GM12878 (cell line): ENCODE measurements at regions not wholly inside any gene's neighbourhood (a gene's known extent, or its start where the extent isn't known, plus 50 kb on each side); places are given as distances from the start of the nearest gene placed in this dataset.

Experiments
- BCLAF1 ChIP-seq: fragments of 450-650 bp; IDR thresholded peaks from 2 replicates; pipeline ENCODE4 v1.6.1; 2017; ENCODE audit warnings: antibody characterized with exemption, mild to moderate bottlenecking, moderate library complexity
- BHLHE40 ChIP-seq, 2 experiments: fragments of 450-650 bp in 1 of 2; IDR thresholded peaks; 2 replicates each; pipeline ENCODE4 v1.6.1; 2011 to 2017; ENCODE audit warnings: low read depth in 2 of 2, borderline replicate concordance in 1 of 2, improper control_type of control experiment in 1 of 2, low read length in 1 of 2, mild to moderate bottlenecking in 1 of 2
- CBFB ChIP-seq: IDR thresholded peaks from 2 replicates; pipeline ENCODE4 v1.6.1; 2016; ENCODE audit warnings: antibody characterized with exemption, low read depth
- CREM ChIP-seq: IDR thresholded peaks from 2 replicates; pipeline ENCODE4 v1.6.1; 2014; ENCODE audit warnings: antibody characterized with exemption, low read depth
- IRF5 ChIP-seq: fragments of 450-650 bp; IDR thresholded peaks from 2 replicates; pipeline ENCODE4 v1.6.1; 2017; ENCODE audit warnings: borderline replicate concordance
- LARP7 ChIP-seq: fragments of 450-650 bp; IDR thresholded peaks from 2 replicates; pipeline ENCODE4 v1.6.1; 2017; ENCODE audit warnings: mild to moderate bottlenecking
- MTA2 ChIP-seq: fragments of 450-650 bp; IDR thresholded peaks from 2 replicates; pipeline ENCODE4 v1.6.1; 2016; ENCODE audit warnings: low read depth, mild to moderate bottlenecking, moderate library complexity
- ZBTB40 ChIP-seq: fragments of 450-650 bp; IDR thresholded peaks from 2 replicates; pipeline ENCODE4 v1.6.1; 2016; ENCODE audit warnings: mild to moderate bottlenecking, moderate library complexity, borderline replicate concordance

- no peak for TF ChIP-seq IRF5
- no peak for TF ChIP-seq BHLHE40 (IDR thresholded peaks at IDR 0.05; ENCODE audit: borderline replicate concordance in 1 of 2, low read depth in 2 of 2, low read length in 1 of 2)
- TF ChIP-seq CBFB, result no peak
- TF ChIP-seq BCLAF1, result no peak
- TF ChIP-seq ZBTB40, result no peak
- TF ChIP-seq LARP7, result no peak
- TF ChIP-seq MTA2, result no peak
- no peak for TF ChIP-seq CREM
These were observed 350.2 kb downstream of the BUD13 start (continued) for GRCh38 chr11:116422556-116422955.
